Right kidney (tissue), 1 donor: ENCODE measurements at regions not wholly inside any gene's neighbourhood (a gene's known extent, or its start where the extent isn't known, plus 50 kb on each side); places are given as distances from the start of the nearest gene placed in this dataset.
"Not testable (repeated sequence)": the region's sequence is repeated elsewhere in the genome, so short reads cannot be mapped to it uniquely, and the experiment has no call there.

ENCODE experiments used
- DNase-seq: peaks from one replicate; pipeline ENCODE4 v3.0.0-alpha.2; 2016

DNA sequence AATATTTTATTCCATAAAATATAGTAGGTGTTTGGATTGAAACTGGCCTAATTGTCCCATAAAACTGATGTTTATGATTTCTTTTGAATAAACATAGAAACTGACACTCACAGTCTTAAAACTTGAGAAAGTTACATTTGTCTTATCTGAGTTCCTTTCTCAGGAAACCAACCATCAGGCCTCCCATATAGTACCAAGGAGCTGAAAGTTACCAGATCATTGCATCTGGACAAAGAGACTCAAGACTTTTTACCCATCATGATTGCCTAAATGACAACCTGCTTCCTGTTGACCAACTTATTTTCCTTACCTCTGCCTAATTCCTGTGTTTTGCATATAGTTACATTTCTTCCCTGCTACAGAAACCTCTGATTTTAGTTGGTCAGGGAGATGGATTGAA, 137.0 kb upstream of the XPO1 start:
- no peak for DNase-seq

DNA sequence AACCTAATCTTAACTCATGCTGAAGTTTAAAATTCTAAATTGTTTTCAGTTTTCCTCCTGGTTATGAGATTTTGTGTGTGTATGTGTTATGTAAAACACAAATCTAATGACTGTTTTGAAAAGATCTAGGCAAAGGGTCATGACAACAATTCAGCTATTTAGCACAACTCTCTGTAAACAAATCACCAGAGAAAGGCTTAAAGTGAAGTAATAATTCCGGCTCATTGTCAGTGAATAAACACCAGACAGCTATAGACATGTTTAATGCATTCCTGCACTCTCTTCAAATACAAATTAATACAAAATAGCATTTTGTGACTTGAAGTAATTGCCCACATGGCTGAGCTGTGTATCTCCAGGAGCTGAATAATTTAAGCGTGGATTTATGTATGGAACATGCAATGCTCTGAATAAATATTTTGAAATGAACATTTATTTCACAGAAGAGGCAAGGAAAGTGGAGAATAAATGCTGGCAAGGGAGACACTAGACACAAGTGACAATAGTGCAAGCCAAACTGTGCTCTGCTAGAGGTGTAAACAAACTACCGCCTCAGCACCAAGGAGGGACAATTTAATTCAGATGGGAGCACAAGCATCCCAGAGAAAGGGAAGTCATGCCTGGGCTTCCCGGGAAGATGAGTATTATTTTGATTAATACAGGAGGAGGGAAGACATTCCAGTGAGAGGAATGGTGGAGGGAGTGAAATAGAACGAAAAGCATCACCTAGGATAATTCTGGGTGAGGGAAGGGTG, 133.6 kb upstream of the XPO1 start:
- no peak for DNase-seq

DNA sequence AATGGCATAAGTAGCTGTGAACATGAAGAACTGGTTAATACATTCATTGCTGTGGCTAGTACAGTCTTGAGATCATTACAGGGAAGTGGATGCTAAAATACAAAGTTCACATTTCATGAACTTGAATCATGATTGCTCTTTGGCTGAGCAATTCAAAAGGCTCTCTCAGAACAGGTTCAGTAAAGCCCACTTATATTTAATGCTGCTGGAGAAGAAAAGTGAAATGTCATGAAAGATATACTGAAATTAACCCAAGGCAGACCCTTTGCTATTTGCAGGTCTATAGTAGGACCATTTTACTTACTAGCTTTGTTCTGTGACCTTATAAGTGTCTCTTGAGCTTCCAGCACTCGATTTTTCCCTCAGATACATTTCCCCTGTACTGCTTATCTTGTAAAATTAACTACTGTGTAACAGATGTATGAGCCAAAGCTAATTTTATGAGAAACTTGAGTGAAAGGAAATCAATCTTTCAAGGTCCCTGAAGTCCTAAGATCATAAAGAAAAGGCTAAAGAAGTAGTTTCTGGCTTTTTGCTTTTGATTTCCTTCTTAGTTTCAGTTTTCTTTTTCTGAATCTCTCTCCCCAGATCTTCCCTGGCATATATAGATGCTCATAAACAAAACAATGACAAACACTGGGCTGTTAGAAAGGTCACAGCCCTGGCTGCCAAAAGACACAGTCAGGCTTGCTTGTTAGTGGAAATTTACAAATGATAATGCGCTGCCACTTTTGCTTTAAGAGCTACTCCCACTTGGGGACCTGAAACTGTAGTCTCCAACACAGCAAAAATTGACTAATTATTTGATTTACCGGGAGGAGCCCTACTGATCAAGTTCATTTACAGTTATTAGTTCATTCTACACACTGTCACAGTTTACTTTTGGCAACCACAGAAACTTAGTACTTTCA, 132.7 kb upstream of the XPO1 start:
- peak; percentile 19 for DNase-seq

DNA sequence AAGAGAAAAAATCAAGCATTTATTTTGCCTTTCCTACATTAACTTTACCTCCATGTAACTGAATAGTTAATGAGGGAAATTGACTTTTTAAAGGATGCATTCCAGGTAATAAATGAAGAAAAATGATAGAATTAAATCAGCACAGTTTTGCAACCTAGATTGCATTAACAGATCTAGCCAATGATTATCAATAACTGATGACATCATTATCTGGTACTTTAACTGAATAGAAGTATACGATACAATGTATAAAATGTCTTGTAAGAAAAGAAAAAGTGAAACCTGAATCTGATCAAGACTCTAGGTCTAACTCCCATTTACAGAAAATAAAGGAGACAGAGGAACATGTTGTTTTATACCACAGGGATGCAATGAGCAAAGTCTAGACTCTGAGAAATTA, 126.0 kb upstream of the XPO1 start:
- no peak for DNase-seq

DNA sequence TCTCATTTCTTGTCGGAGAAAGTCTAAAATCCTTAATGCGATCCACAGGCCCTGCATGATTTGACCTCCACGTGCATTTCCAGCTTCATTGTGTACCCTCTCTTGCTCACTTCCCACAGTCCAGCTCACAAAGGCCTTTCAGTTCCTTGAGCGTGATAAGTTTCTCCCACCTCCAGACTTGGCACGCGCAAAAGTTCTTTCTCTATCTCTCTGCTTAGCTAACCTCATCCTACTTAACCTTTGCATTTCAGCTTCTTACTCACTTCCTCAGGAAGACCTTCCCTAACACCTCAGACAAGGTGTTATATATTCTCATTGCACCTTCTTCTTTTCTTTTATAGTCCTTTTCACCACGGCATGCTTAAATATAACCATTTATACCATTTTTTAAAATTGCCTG, 124.8 kb upstream of the XPO1 start:
- no peak for DNase-seq

DNA sequence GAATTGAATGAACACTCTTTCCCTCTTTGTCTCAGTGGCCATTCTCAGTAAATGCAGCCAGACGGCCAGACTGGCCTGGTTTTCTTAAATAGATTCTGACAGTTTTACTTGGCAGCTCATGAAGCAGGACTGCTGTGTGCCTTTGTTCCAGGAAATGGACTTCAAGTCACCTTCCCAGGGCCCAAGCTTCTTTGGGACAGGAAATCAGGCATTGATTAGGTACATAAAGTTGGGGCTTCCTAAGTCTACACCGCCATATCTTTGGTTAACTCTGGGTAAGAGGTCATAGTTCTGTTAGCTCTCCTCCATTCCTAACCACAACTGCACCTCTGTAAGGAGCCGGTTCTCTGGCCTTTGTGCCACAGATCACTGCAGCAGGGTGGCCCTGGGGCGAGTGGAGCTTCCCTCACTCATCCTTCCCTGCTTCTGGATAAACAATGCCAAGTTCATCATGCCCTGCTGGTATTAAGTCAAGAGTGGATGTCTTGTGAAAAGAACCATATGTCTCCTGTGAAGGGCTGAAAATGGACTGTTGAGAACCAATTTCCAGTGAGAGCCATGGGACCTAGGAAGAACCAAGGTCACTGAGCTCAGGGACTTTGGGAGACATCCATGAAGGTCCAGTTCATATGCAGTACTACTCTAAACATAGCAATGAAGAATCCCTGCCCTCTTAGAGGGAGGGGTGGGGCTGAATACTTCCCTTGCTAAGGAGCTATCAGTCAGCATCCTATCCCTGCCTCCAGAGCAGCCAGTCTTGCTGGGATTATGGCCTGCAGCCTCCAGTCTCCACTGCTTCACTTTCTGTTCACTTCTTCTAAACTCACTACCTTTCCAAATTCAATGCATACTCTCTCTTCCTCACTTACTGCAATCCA, 122.6 kb upstream of the XPO1 start:
- no peak for DNase-seq

DNA sequence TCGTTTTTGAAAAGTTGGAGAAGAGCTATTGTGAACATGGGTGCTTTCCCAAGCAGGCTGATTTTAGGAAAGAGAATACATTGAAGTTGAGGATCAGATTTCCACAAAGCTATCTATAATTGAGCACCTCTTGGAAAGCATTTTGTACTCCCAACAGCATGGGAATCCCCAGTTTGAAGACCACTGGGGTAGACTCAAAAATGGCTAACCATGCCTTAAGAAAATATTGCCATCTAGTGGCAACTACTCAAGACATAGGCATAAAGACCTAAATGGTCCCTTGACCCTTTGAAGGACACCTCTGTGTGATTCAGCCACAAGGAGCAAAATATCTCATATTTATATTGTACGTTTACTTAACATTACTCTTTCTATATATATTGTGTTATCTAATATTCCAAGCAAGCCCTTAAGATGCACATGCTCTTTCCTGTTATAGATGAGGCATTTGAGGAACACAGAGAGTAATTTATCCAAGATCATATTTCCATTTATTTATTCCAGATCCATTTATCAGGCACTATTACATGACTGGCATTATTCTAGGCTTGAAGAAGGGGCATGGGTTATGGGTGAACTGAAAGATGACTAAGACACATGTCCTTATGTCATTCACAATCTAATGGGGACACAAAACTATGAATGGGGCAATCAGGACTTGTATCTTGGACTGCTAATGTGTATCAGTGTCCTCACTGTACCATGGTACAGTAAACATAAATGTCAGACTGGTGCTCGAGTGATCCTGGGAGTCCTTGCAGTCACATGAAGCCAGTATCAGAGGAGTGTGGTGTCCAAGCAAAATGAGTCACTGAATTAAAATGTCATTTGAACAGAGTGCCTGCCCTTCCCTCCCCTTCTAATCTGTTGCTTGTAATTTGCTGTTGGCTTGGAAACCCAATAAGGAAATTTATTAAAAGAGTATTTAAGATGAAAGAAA, 121.0 kb upstream of the XPO1 start:
- DNase-seq, result peak; percentile 19

DNA sequence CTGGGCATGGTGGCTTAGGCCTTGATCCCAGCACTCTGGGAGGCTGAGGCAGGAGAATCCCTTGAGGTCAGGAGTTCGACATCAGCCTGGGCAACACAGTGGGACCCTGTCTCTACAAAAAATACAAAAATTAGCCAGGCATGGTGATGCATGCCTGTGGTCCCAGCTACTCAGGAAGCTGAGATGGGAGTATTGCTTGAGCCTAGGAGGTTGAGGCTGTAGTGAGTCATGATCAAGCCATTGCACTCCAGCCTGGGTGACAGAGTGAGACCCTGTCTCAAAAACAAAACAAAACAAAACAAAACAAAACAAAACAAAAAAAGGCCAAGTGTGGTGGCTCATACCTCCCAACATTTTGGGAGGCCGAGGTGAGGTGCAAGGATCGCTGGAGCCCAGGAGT, 111.8 kb upstream of the XPO1 start:
- not testable (repeated sequence) for DNase-seq

DNA sequence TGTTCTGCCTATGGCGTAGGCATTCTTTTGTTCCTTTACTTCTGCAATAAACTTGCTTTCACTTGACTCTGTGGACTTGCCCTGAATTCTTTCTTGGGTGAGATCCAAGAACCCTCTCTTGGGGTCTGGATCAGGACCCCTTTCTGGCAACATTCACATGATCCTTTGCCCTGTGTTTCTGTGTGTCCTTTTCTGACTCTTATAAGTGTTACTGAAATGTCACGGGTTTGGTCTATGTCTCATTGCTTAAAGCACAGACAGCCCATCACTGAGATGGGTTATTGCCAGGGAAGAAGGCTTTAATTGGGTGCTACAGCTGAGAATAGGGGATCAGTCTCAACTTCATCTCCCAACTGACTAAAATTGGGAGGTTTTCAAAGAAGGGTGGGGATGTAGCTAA, 110.9 kb upstream of the XPO1 start:
- no peak for DNase-seq

DNA sequence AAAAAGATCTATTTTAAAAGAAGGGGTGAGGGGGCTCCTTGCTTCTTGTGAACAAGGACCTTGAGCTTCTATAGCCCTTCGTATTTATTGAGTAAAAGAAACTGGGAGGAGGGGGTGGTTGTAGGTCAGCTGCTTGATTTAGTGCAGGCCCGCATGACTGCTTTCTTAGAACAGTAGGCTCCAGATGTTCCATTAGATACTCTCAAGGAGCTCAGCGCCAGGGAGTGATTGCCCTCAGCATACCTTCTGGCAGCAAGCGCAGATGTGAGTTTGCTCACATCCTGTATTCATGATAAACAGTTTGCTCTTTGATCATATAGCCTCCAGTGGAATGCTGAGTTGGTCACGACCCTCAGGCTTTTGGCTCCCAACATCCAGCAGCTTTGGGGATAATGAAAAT, 108.9 kb upstream of the XPO1 start:
- DNase-seq, result no peak

DNA sequence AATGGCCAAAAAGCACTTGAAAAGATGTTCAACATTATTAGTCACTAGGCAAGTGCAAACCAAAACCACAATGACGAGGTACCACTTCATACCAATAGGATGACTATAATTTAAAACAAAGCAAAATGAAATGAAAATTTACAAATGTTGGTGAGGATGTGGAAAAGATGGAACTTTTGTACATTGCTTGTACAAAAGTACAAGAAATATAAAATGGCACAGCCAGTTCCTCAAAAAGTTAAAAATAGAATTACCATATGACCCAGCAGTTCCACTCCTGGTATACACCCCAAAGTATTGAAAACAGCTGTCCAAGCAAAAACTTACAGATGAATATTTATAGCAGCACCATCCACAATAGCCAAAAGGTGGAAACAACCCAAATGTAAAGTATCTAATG, 107.8 kb upstream of the XPO1 start:
- no peak for DNase-seq

DNA sequence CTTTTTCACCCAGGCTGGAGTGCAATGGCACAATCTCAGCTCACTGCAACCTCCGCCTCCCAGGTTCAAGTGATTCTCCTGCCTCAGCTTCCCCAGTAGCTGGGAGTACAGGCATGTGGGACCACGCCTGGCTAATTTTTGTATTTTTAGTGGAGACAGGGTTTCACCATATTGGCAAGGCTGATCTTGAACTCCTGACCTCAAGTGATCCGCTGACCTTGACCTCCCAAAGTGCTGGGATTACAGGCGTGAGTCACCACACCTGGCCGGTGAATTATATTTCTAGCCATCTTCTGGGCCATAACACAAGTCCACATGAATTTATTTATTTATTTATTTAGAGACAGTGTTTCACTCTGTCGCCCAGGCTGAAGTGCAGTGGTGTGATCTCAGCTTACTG, 105.0 kb upstream of the XPO1 start:
- not testable (repeated sequence) for DNase-seq

DNA sequence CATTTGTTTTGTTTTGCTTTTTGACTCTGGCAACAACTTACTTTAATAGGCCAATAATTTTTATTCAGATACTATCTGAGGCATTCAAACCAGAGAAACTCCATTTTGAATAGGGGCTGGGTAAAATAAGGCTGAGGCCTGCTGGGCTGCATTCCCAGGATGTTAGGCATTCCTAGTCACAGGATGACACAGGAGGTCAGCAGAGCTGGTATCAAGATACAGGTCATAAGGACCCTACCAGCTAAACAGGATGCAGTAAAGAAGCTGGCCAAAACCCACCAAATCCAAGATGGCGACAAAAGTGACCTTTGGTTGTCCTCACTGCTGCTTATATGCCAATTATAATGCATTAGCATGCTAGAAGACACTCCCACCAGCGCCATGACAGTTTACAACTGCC, 102.2 kb upstream of the XPO1 start:
- DNase-seq, result no peak

DNA sequence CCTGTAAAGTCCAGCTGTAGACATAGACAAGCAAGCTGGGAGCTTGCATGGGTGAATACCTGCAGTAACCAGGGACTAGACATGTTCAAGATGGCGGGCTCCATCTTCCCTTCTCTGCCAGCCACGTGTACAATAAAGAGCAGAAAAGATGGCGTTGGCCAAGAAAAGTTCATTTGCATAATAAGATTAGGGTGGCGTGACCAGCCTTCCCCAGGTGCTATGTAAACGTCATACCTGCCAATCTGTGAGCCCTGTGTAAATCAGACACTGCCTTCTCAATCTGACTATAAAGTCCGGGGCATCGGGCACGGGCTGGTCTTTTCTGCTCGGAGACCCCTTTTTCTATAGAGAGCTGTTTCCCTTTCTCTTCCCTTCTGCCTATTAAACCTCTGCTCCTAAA, 101.6 kb upstream of the XPO1 start:
- DNase-seq, result no peak

DNA sequence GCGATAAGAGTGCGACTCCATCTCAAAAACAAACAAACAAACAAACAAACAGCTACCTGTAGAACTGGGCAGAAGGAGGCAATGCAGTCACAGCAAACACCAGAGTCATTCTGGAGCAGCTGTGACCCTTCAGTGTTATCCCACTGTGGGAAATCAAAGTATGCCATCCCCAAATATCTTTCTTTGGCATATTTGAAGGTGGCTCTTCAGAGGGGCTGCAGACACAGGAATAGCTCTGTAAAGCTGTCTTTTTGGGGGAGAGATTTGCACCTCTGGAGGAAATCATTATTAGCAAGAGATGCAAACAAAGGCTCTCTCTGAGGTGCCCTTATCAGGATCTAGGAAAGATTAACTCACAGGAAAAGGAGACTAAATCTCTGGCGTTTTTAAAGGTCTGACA, 98.5 kb upstream of the XPO1 start:
- no peak for DNase-seq

DNA sequence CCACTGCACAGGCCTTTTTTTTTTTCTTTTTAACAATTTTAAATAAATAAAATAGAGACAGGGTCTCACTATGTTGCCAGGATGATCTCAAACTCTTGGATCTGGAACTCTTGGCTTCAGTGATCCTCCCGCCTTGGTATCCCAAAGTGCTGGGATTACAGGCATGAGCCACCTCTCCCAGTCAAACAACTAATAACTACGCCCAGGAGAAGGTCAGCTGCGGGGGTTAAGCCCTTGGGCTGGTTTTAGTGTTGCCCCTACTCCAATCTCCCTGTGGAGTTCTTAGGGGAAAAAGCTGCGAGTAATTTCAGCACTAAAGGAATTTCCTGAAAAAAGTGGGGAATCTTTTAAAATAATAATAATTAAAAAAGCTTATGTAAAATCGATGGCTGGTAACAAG, 96.4 kb upstream of the XPO1 start:
- DNase-seq, result no peak

DNA sequence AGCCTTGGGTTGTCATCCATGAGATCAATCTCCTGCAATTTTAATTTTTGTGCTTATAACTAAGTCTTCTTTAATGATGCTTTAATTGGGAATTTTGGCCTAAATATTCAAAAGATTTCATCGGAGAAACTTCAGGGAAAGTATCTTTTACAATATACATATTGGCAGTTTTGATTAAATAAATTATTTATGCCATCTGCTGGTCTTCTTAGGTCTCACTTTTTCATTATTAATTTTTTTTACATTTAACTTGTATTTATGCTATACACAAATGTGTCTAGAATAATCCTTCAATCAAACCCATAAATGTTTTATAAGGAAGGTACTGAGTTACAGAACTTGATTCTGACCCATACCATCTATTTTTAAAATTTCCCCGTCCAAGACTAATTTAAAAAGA, 95.1 kb upstream of the XPO1 start:
- DNase-seq, result no peak

DNA sequence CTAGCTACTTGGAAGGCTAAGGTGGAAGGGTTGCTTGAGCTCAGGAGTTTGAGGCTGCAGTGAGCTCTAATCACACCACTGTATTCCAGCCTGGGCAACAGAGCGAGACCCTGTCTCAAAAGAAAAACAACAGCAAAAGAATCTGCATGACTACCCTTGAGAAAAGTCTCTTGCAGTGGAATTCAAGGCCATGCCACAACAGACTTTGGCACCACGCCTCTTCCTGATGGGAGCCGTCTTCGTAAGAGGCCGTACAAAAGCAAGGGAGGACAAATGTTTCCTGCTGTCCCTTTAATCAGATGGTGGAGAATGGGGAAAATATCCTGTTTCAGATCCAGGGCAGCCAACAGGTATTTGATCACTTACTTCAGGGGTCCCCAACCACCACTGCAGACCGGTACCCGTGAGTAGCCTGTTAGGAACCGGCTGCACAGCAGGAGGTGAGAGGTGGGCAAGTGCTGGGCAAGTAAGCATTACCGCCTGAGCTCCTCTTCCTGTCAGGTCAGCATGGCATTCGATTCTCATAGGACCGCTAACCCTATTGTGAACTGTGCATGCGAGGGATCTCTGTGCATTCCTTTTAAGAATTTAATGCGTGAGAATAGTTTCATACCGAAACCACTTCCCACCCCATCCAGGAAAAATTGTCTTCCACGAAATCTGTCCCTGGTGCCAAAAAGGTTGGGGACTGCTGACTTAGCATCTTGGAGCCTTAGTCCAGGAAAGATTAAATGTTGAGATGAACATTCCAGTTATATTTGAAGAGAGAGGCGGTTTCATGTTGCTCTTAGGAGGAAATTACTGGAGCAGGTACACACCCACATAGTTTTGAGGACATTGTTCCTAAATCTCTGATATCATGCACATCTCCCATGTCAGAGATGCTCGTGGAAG, 94.4 kb upstream of the XPO1 start:
- peak; percentile 8 for DNase-seq

DNA sequence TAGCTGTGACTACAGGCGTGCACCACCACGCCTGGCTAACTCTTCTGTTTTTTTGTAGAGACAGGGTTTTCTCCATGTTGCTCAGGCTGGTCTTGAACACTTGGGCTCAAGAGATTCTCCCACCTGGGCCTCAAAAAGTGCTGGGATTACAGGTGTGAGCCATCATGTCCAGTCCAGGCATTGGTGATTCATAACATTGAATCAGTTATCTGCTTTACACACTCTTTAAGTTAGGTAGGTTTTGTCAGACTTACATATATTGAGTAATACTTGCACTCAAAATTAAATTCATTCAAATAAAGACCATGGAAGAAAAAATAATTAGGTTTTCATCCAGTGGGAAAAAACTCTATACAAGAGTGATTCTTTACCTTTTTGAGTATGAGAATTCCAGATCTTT, 93.2 kb upstream of the XPO1 start:
- DNase-seq, result no peak

DNA sequence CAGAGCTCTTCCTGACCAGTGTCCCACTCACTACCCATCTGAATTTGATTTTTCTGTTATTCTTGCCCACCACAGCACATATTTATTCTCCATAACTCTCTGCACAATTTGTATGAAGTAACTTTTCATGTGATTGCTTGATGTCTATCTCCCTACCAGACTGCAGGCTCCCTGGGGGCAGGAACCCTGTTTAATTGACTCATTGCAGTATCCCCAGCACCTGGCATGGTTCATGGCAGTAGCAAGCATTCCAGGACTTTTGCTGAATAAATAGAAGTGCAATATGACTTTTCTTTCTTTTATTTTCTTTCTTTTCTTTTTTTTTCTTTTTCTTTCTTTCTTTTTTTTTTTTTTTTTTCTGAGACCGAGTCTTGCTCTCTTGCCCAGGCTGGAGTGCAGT, 88.7 kb upstream of the XPO1 start:
- DNase-seq, result no peak

DNA sequence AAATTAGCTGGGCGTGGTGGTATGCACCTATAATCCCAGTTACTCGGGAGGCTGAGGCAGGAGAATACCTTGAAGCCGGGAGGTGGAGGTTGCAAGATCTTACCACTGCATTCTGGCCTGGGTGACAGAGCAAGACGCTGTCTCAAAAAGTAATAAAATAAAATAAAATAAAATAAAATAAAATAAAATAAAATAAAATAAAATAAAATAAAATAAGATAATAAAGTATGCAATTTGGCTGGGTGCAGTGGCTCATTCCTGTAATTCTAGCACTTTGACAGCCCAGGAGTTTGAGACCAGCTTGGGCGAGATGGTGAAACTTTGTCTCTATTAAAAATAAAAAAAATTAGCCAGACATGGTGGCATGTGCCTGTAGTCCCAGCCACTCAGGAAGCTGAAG, 85.6 kb upstream of the XPO1 start:
- DNase-seq, result no peak
